Fibroblast of lung (primary cell): ENCODE measurements at regions not wholly inside any gene's neighbourhood (a gene's known extent, or its start where the extent isn't known, plus 50 kb on each side); places are given as distances from the start of the nearest gene placed in this dataset.

Source experiments
- DNase-seq, 2 donors: peaks; one replicate each; pipeline versions ENCODE4 v3.0.0 to v3.0.0-alpha.2; 2010; ENCODE audit warnings: low read depth in 2 of 2
- H2AFZ ChIP-seq: 2 replicates; pipeline ENCODE4 v1.5.1; 2012; ENCODE audit warnings: low read length, control low read depth, inconsistent platforms
- H3K27ac ChIP-seq: 2 replicates; pipeline ENCODE4 v1.5.1; 2011; ENCODE audit warnings: low read length, control low read depth; ENCODE audit not compliant: insufficient read depth
- H3K27me3 ChIP-seq: 2 replicates; pipeline ENCODE4 v1.5.1; 2011; ENCODE audit warnings: mild to moderate bottlenecking, low read length; ENCODE audit not compliant: control insufficient read depth, insufficient read depth
- H3K36me3 ChIP-seq: 2 replicates; pipeline ENCODE4 v1.5.1; 2011; ENCODE audit warnings: low read length; ENCODE audit not compliant: control insufficient read depth, insufficient read depth
- H3K4me1 ChIP-seq: 2 replicates; pipeline ENCODE4 v1.5.1; 2011; ENCODE audit warnings: low read length; ENCODE audit not compliant: control insufficient read depth, insufficient read depth; ENCODE audit errors: extremely low read depth
- H3K4me2 ChIP-seq: 2 replicates; pipeline ENCODE4 v1.5.1; 2011; ENCODE audit warnings: low read length, control low read depth; ENCODE audit not compliant: insufficient read depth; ENCODE audit errors: extremely low read depth
- H3K4me3 ChIP-seq, 4 experiments: fragments of 200-600 bp in 1 of 4; sonication (generic) in 1 of 4; replicated peaks in 1 of 4; 2 replicates each; pipeline ENCODE4 v1.5.1; 2011 to 2016; ENCODE audit warnings: low read length in 4 of 4, low read depth in 3 of 4, mild to moderate bottlenecking in 3 of 4, control low read depth in 2 of 4, inconsistent platforms in 1 of 4, mixed read lengths in 1 of 4; ENCODE audit not compliant: insufficient read depth in 1 of 4; ENCODE audit errors: control extremely low read depth in 1 of 4
- H3K79me2 ChIP-seq: 2 replicates; pipeline ENCODE4 v1.5.1; 2012; ENCODE audit warnings: mild to moderate bottlenecking, low read length, inconsistent platforms; ENCODE audit not compliant: control insufficient read depth, insufficient read depth
- H3K9ac ChIP-seq: 2 replicates; pipeline ENCODE4 v1.5.1; 2011; ENCODE audit warnings: mild to moderate bottlenecking, low read length, control low read depth; ENCODE audit not compliant: insufficient read depth
- H3K9me3 ChIP-seq: 2 replicates; pipeline ENCODE4 v1.5.1; 2012; ENCODE audit warnings: low read depth, low read length; ENCODE audit not compliant: control insufficient read depth, insufficient read depth
- H4K20me1 ChIP-seq: 2 replicates; pipeline ENCODE4 v1.5.1; 2011; ENCODE audit warnings: low read length; ENCODE audit not compliant: control insufficient read depth, insufficient read depth; ENCODE audit errors: extremely low read depth
- CTCF ChIP-seq, 2 donors: IDR thresholded peaks in 1 of 2; conservative IDR thresholded peaks in 1 of 2; 1 replicate in 1 of 2; 2 replicates in 1 of 2; pipeline ENCODE4 v1.5.1; 2011 to 2012; ENCODE audit warnings: low read length in 2 of 2, control low read depth in 1 of 2, inconsistent platforms in 1 of 2, low read depth in 1 of 2, mild to moderate bottlenecking in 1 of 2
- EZH2 ChIP-seq: IDR thresholded peaks from 2 replicates; pipeline ENCODE4 v1.5.1; 2012; ENCODE audit warnings: low read length, control low read depth, mild to moderate bottlenecking; ENCODE audit errors: missing control alignments

DNA sequence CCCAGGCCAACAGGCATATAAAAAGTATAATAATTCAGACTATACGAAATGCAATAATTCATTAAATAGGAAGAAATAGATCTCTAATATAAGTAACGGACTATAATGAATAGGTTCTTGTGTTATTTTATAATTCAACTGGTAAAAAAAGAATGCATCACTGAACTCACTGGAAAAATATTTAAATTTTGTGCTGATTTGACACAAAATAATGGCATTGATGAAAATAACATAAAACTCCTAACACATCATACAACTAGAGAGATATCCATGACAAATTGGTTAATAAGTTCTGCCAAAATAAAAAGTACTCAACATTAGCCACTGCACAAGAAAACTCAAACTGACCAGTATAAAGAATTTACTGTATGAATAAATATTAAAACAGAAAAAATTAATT, 57.1 kb upstream of the RAB4A start:
- no peaks in the 10 kb centered on the region for H3K36me3 ChIP-seq

DNA sequence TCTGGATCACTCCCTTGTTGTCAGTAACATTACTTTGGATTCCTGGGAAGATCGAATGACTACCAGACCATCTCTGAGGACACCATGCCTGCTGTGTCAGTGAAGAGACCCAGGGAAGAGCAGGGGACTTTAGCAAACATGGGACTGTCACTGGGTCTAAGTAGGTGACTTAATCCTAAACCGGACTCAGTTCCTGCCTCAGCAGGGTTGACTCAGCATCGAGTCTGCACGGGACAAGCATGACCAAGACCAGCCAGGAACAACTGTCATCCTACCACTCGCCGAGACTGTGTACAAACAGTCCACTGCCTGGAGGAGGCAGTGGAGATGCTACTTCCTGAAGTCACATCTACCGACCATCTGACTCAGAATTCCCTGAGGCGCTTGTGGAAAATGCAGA, 53.2 kb upstream of the RAB4A start:
- DNase-seq = no peak
- no peaks in the 10 kb centered on the region for H3K9me3 ChIP-seq
- no peaks in the 10 kb centered on the region for H3K79me2 ChIP-seq
- H3K9ac ChIP-seq = no peak overlapping the region
- H3K27ac ChIP-seq = no peak overlapping the region
- H4K20me1 ChIP-seq = no peaks in the 10 kb centered on the region
- H3K36me3 ChIP-seq = no peaks in the 10 kb centered on the region
- no peak overlapping the region for H2AFZ ChIP-seq
- no peaks in the 10 kb centered on the region for H3K4me1 ChIP-seq
- H3K4me2 ChIP-seq = no peak overlapping the region
- no peak for TF ChIP-seq CTCF (conservative IDR thresholded peaks at IDR 0.05 in 1 of 2, IDR thresholded peaks at IDR 0.05 in 1 of 2; ENCODE audit: low read depth in 1 of 2, low read length in 2 of 2)
- no peak overlapping the region for H3K4me3 ChIP-seq
- H3K27me3 ChIP-seq = no peaks in the 10 kb centered on the region

More for the DNA sequence above, 57.1 kb upstream of the RAB4A start:
- no peak for DNase-seq
- Histone ChIP-seq H3K27ac (no peak overlapping the region), H3K79me2 (no peaks in the 10 kb centered on the region), H3K9ac (no peak overlapping the region), H3K9me3 (no peaks in the 10 kb centered on the region), H3K27me3 (no peaks in the 10 kb centered on the region), H4K20me1 (no peaks in the 10 kb centered on the region), H2AFZ (no peak overlapping the region), H3K4me3 (no peak overlapping the region), H3K4me2 (no peak overlapping the region), H3K4me1 (no peaks in the 10 kb centered on the region)
- no peak for TF ChIP-seq EZH2
- no peak for TF ChIP-seq CTCF (conservative IDR thresholded peaks at IDR 0.05 in 1 of 2, IDR thresholded peaks at IDR 0.05 in 1 of 2; ENCODE audit: low read depth in 1 of 2, low read length in 2 of 2)

GRCh38 chr1:229218612-229219025, 52.3 kb upstream of the RAB4A start:
- H3K36me3 ChIP-seq = no peaks in the 10 kb centered on the region
- no peak overlapping the region for H3K4me3 ChIP-seq
- H3K9ac ChIP-seq = no peak overlapping the region
- H3K79me2 ChIP-seq = no peaks in the 10 kb centered on the region
- H2AFZ ChIP-seq = no peak overlapping the region
- H3K9me3 ChIP-seq = no peaks in the 10 kb centered on the region
- DNase-seq = no peak
- no peak for TF ChIP-seq CTCF (conservative IDR thresholded peaks at IDR 0.05 in 1 of 2, IDR thresholded peaks at IDR 0.05 in 1 of 2; ENCODE audit: low read depth in 1 of 2, low read length in 2 of 2)
- TF ChIP-seq EZH2 = no peak
- no peaks in the 10 kb centered on the region for H4K20me1 ChIP-seq
- H3K4me1 ChIP-seq = no peaks in the 10 kb centered on the region
- no peak overlapping the region for H3K4me2 ChIP-seq
- H3K27ac ChIP-seq = no peak overlapping the region
- no peaks in the 10 kb centered on the region for H3K27me3 ChIP-seq
